Hepatocyte (in vitro differentiated cells): ENCODE measurements at regions not wholly inside any gene's neighbourhood (a gene's known extent, or its start where the extent isn't known, plus 50 kb on each side); places are given as distances from the start of the nearest gene placed in this dataset.

Experiments
- DNase-seq: peaks from one replicate; pipeline ENCODE4 v3.0.0-alpha.2; 2016; ENCODE audit warnings: low spot score
- H2AFZ ChIP-seq: fragments of 200-600 bp; sonication (generic); 2 replicates; pipeline ENCODE4 v1.6.0; 2016; ENCODE audit warnings: antibody characterized with exemption, mild to moderate bottlenecking
- H3K27ac ChIP-seq: fragments of 200-600 bp; sonication (generic); 2 replicates; pipeline ENCODE4 v1.5.1; 2016; ENCODE audit warnings: mild to moderate bottlenecking
- H3K27me3 ChIP-seq: fragments of 200-600 bp; sonication (generic); 2 replicates; pipeline ENCODE4 v1.6.1; 2016
- H3K36me3 ChIP-seq: fragments of 200-600 bp; sonication (generic); replicated peaks from 2 replicates; pipeline ENCODE4 v1.5.1; 2016; ENCODE audit warnings: low read depth; ENCODE audit not compliant: insufficient read depth
- H3K4me1 ChIP-seq: fragments of 200-600 bp; sonication (generic); 2 replicates; pipeline ENCODE4 v1.5.1; 2016; ENCODE audit warnings: mild to moderate bottlenecking, moderate library complexity; ENCODE audit not compliant: insufficient read depth
- H3K4me2 ChIP-seq: fragments of 200-600 bp; sonication (generic); 2 replicates; pipeline ENCODE4 v1.6.0; 2016
- H3K4me3 ChIP-seq: fragments of 200-600 bp; sonication (generic); 2 replicates; pipeline ENCODE4 v1.5.1; 2016; ENCODE audit warnings: mild to moderate bottlenecking
- H3K79me2 ChIP-seq: fragments of 200-600 bp; sonication (generic); 2 replicates; pipeline ENCODE4 v1.6.0; 2017; ENCODE audit warnings: mild to moderate bottlenecking
- H3K9me2 ChIP-seq: fragments of 200-600 bp; sonication (generic); replicated peaks from 2 replicates; pipeline ENCODE4 v1.6.0; 2017; ENCODE audit warnings: mild to moderate bottlenecking; ENCODE audit not compliant: insufficient read depth
- H3K9me3 ChIP-seq: fragments of 200-600 bp; sonication (generic); 2 replicates; pipeline ENCODE4 v1.5.1; 2016; ENCODE audit warnings: low read depth, mild to moderate bottlenecking
- H4K20me1 ChIP-seq: fragments of 200-600 bp; sonication (generic); 2 replicates; pipeline ENCODE4 v1.6.0; 2016; ENCODE audit warnings: mild to moderate bottlenecking; ENCODE audit not compliant: insufficient read depth, poor library complexity, severe bottlenecking
- EZH2 ChIP-seq: fragments of 200-600 bp; sonication (generic); IDR thresholded peaks from 2 replicates; pipeline ENCODE4 v1.6.1; 2016; ENCODE audit warnings: antibody characterized with exemption, mild to moderate bottlenecking, borderline replicate concordance
- EZH2phosphoT487 ChIP-seq: fragments of 200-600 bp; sonication (generic); IDR thresholded peaks from one replicate; pipeline ENCODE4 v1.6.1; 2018; ENCODE audit warnings: antibody characterized with exemption, mild to moderate bottlenecking, low read depth, moderate library complexity; ENCODE audit not compliant: unreplicated experiment, severe bottlenecking
- WGBS: methylation state at CpG from one replicate; pipeline ENCODE4 v1.1.6; 2016; ENCODE audit warnings: low lambda C conversion rate; ENCODE audit errors: missing lambda C conversion rate; 5-methylcytosine and 5-hydroxymethylcytosine counted together
- TF ChIP-seq, protein P1 (sequence below): fragments of 200-600 bp; sonication (generic); IDR thresholded peaks from 2 replicates; pipeline ENCODE4 v1.5.1; 2016; ENCODE audit warnings: antibody characterized with exemption, mild to moderate bottlenecking; ENCODE audit not compliant: poor library complexity

DNA sequence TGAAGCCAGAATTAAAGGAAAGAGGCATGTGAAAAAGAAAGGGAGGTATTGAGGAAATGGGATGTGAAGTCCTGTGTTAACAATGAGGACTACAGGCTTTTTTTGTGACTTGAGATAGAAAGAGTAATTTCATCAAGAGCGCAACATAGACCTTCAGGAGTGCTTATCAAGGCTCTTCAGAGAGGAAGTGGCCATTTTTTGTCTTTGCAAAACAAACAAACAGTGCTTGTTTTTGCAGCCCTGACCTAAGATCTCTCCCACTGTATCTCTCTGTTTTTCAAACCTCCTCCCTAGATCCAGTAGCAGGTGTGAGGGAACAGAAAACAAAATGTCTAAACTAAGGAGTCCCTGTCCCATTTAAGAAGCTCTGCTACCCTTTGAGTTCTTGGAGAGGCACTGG, 710.3 kb upstream of the MARCKS start:
- Histone ChIP-seq H3K9me3 (no peaks in the 10 kb centered on the region), H3K27ac (no peak overlapping the region), H3K4me2 (no peak overlapping the region), H3K27me3 (no peaks in the 10 kb centered on the region), H3K36me3 (no peaks in the 10 kb centered on the region), H2AFZ (no peak overlapping the region), H3K4me1 (peaks cover 4% of the 10 kb centered on the region), H3K79me2 (no peaks in the 10 kb centered on the region), H4K20me1 (no peaks in the 10 kb centered on the region), H3K9me2 (no peaks in the 10 kb centered on the region), H3K4me3 (no peak overlapping the region)
- DNase-seq = no peak
- TF ChIP-seq EZH2phosphoT487 (no peak), EZH2 (no peak)
- TF ChIP-seq, protein P1, sequence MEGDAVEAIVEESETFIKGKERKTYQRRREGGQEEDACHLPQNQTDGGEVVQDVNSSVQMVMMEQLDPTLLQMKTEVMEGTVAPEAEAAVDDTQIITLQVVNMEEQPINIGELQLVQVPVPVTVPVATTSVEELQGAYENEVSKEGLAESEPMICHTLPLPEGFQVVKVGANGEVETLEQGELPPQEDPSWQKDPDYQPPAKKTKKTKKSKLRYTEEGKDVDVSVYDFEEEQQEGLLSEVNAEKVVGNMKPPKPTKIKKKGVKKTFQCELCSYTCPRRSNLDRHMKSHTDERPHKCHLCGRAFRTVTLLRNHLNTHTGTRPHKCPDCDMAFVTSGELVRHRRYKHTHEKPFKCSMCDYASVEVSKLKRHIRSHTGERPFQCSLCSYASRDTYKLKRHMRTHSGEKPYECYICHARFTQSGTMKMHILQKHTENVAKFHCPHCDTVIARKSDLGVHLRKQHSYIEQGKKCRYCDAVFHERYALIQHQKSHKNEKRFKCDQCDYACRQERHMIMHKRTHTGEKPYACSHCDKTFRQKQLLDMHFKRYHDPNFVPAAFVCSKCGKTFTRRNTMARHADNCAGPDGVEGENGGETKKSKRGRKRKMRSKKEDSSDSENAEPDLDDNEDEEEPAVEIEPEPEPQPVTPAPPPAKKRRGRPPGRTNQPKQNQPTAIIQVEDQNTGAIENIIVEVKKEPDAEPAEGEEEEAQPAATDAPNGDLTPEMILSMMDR = no peak
- 100% methylated on average over 1 of the region's 1 CpG for WGBS

DNA sequence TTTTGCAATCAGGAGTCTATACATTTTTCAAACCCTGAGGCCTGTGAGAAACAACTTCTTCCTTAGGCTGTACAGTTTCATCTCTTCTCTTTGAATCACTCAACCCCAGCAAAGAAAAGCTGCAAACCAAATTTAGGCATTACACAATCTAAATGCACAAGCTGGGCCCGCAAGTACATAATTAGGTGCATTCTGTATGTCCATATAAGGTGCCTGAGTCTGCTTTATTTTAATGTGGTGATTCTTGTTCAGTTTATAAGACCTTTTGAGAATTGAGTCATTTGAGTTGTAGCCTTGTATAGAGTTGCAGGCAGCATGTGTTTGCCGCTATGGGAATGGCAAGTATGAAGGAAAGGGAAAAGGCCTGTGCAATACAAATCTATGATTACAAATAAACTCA, 709.6 kb upstream of the MARCKS start:
- no peak overlapping the region for H3K4me2 ChIP-seq

DNA sequence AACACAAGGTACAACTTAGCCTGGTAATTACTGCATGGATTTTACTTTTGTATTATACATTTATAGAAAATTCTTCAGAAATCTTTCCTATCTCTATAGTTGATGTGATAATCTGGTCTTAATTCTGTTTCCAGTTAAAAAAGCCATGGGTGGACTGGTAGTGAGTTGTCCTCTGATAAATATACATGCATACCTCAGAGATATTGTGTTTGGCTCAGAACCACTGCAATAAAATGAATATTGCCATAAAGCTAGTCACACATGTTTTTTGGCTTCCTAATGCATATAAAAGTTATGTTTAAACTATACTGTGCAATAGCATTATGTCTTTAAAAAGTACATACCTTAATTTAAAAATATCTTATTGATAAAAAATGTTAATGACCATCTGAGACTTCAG, 708.6 kb upstream of the MARCKS start:
- Histone ChIP-seq H3K27ac (no peak overlapping the region), H3K9me3 (no peaks in the 10 kb centered on the region), H3K36me3 (no peaks in the 10 kb centered on the region), H4K20me1 (no peaks in the 10 kb centered on the region), H2AFZ (no peak overlapping the region), H3K4me1 (peaks cover 4% of the 10 kb centered on the region), H3K4me2 (no peak overlapping the region), H3K4me3 (no peak overlapping the region), H3K27me3 (no peaks in the 10 kb centered on the region), H3K79me2 (no peaks in the 10 kb centered on the region), H3K9me2 (no peaks in the 10 kb centered on the region)
- no peak for TF ChIP-seq EZH2
- DNase-seq = no peak

More for the DNA sequence above, 709.6 kb upstream of the MARCKS start:
- Histone ChIP-seq H3K4me1 (peaks cover 4% of the 10 kb centered on the region), H2AFZ (no peak overlapping the region), H3K36me3 (no peaks in the 10 kb centered on the region), H3K4me3 (no peak overlapping the region), H3K79me2 (no peaks in the 10 kb centered on the region), H3K9me2 (no peaks in the 10 kb centered on the region), H4K20me1 (no peaks in the 10 kb centered on the region), H3K27me3 (no peaks in the 10 kb centered on the region), H3K9me3 (no peaks in the 10 kb centered on the region), H3K27ac (no peak overlapping the region)
- TF ChIP-seq, protein P1 = no peak
- TF ChIP-seq EZH2 = no peak
- TF ChIP-seq EZH2phosphoT487 = no peak
- WGBS = 74% methylated on average over 2 of the region's 2 CpGs
- no peak for DNase-seq

DNA sequence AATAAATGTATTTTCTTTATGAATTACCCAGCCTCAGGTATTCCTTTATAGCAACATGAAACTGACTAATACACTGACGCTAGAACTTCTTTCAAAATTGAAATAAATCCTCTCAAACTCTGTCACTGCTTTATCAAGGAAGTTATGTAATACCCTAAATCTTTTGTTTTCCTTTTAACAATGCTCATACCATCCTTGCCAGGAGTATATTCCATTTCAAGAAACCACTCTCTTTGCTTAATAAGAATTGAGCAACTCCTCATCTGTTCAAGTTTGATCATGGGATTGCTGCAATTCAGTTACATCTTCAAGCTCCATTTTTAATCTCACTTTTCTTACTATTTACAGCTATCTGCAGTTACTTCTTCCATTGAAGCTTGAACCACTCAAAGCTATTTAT, 707.6 kb upstream of the MARCKS start:
- no peak for DNase-seq
- WGBS = 100% methylated on average over 1 of the region's 1 CpG
- no peaks in the 10 kb centered on the region for H3K9me3 ChIP-seq
- no peak overlapping the region for H2AFZ ChIP-seq
- no peak overlapping the region for H3K27ac ChIP-seq
- H3K4me2 ChIP-seq = no peak overlapping the region
- H3K36me3 ChIP-seq = no peaks in the 10 kb centered on the region
- no peak overlapping the region for H3K4me3 ChIP-seq
- peaks cover 4% of the 10 kb centered on the region for H3K4me1 ChIP-seq
- no peaks in the 10 kb centered on the region for H4K20me1 ChIP-seq
- H3K79me2 ChIP-seq = no peaks in the 10 kb centered on the region
- H3K9me2 ChIP-seq = no peaks in the 10 kb centered on the region
- no peaks in the 10 kb centered on the region for H3K27me3 ChIP-seq
- TF ChIP-seq, protein P1 = no peak
- TF ChIP-seq EZH2 (no peak), EZH2phosphoT487 (no peak)
